ENCODE measurements at regions not wholly inside any gene's neighbourhood (a gene's known extent, or its start where the extent isn't known, plus 50 kb on each side); places are given as distances from the start of the nearest gene placed in this dataset.

DNA sequence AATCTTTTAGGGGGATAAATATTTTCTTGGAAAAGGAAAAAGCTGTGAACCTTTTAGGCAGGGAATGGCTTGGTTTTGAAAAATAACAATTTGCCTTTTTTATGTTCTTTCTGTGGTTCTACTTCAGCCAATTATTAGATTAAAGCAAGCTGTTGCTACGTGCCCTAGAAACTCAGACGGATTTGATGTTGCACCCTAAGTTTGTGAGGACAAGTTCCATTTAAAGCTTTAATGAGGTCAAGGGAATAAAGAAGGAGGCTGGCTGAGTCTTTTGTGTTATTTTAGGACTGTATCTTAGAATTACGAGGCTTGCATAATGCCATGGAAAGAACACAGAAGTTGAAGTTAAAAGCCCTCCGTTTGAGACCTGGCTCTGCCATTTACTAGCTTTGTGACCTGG, 216.9 kb downstream of the NUF2 start:
- TF ChIP-seq, protein P1, sequence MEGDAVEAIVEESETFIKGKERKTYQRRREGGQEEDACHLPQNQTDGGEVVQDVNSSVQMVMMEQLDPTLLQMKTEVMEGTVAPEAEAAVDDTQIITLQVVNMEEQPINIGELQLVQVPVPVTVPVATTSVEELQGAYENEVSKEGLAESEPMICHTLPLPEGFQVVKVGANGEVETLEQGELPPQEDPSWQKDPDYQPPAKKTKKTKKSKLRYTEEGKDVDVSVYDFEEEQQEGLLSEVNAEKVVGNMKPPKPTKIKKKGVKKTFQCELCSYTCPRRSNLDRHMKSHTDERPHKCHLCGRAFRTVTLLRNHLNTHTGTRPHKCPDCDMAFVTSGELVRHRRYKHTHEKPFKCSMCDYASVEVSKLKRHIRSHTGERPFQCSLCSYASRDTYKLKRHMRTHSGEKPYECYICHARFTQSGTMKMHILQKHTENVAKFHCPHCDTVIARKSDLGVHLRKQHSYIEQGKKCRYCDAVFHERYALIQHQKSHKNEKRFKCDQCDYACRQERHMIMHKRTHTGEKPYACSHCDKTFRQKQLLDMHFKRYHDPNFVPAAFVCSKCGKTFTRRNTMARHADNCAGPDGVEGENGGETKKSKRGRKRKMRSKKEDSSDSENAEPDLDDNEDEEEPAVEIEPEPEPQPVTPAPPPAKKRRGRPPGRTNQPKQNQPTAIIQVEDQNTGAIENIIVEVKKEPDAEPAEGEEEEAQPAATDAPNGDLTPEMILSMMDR (IDR thresholded peaks at IDR 0.05), result no peak
- no peak for TF ChIP-seq POLR2A (IDR thresholded peaks at IDR 0.05)

Data from testis (tissue), 2 donors.